GM18870 (cell line): ENCODE measurements at regions not wholly inside any gene's neighbourhood (a gene's known extent, or its start where the extent isn't known, plus 50 kb on each side); places are given as distances from the start of the nearest gene placed in this dataset.

ENCODE experiments used
- ATAC-seq: cut with Tn5 transposase; IDR thresholded peaks from one replicate; pipeline ENCODE4 v1.9.1; 2021; ENCODE audit warnings: moderate library complexity; ENCODE audit not compliant: unreplicated experiment

- ATAC-seq = no peak
Observed at GRCh38 chr3:105199217-105199616, 167.5 kb upstream of the ALCAM start.

GRCh38 chr3:105210141-105210540 lies 156.6 kb upstream of the ALCAM start:
- ATAC-seq = no peak

- ATAC-seq = no peak
Observed at GRCh38 chr3:105214590-105214989, 152.1 kb upstream of the ALCAM start.

GRCh38 chr3:105222568-105223093 lies 144.1 kb upstream of the ALCAM start:
- ATAC-seq = no peak

GRCh38 chr3:105223815-105224214 lies 142.9 kb upstream of the ALCAM start:
- no peak for ATAC-seq

DNA sequence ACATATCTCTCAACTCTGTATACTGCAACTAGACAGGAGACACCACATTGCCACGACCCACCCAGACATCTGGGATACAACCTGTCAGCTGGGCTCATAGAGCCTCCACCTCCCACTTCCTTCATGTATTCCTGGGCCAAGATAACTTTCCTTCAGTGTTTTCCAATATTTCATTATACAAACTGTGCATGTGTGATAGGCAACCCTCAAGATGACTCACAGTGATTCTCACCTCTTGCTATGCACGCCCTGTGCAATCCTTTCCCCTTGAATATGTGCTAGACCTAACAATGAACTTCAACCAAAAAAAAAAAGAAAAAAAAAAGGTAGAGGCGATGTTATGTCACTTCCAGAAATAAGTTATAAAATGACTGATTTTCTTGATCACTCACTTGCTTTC lies 138.0 kb upstream of the ALCAM start:
- no peak for ATAC-seq

DNA sequence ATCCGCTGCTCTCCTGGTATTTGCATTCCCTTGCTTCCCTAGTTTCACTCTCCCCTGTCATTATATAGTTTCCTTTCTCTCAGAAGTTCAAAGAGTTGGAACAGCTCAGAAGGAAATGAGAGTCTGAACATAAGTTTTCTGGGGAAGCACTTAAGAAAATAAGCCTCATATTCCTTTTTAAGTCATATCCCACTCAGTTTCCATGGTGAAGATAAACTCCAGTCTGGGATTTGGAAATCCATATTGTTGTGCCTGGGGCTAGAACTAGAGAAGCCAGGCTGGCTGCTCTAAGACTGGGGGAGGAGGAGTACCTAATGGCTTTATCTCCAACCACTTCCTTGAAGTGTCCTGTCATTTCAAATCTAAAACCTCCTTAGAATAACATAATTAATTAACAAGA lies 134.2 kb upstream of the ALCAM start:
- ATAC-seq = no peak

- no peak for ATAC-seq
Observed at GRCh38 chr3:105233010-105233409, 133.7 kb upstream of the ALCAM start.

GRCh38 chr3:105235221-105235620 lies 131.5 kb upstream of the ALCAM start:
- no peak for ATAC-seq

DNA sequence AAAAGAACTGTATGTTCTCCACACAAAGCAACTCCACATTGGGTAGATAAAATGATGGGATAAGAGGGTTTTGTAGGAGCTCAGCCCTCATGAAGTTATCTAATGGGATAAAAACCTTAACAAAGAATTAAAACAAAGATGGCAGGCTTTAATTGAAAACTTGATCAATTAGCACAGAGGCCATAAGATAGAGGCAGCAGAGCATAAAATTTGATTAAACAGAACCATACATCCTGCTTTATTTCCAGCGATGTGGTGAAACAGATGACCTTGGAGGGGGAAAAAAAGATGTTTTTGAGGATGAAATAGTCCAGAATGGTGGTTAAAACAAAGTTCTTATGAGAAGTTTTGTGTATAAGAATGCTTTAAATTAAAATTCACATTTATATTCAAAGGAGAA lies 130.9 kb upstream of the ALCAM start:
- ATAC-seq = no peak

- no peak for ATAC-seq
Observed at GRCh38 chr3:105238367-105238766, 128.3 kb upstream of the ALCAM start.

DNA sequence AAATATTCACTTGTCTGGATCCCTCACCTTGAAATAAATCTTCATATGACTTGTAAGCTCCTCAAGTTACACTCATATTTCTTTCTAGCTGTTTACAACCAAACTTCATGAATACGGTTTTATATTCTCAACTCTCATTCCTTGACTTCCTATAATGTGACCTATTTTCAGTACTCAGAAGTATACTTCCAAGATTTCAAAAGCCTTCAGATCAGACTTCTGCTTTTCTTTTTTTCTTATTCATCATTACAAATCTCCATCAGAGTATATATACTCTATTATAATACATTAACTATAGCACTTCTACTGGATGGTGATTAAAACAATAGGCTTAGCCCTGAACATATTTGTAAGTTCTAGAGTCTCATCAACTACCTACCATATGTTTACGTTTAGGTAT lies 123.6 kb upstream of the ALCAM start:
- ATAC-seq = no peak

DNA sequence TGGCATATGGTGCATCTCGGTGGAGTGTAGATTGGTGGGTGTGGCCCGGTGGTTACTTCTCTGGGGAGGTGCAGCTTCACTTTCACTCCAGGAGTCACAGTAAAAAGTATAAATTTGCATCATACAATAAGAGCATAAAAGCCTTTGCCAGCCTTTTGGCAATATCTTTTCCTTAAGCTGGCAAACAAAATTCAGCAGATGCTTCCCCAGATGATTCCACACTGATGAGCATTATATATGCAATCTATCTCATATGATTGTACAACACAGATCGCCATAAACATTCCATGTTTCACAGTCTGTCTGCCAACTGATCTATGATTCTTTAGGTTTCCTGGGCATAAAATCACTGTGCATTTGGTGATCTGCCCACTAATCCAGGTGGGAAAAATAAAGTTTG lies 120.2 kb upstream of the ALCAM start:
- no peak for ATAC-seq

- ATAC-seq = no peak
Observed at GRCh38 chr3:105253225-105253624, 113.5 kb upstream of the ALCAM start.

GRCh38 chr3:105254154-105254553 lies 112.6 kb upstream of the ALCAM start:
- no peak for ATAC-seq

GRCh38 chr3:105255350-105255749 lies 111.4 kb upstream of the ALCAM start:
- ATAC-seq = no peak

- ATAC-seq = no peak
Observed at GRCh38 chr3:105259496-105259895, 107.2 kb upstream of the ALCAM start.

DNA sequence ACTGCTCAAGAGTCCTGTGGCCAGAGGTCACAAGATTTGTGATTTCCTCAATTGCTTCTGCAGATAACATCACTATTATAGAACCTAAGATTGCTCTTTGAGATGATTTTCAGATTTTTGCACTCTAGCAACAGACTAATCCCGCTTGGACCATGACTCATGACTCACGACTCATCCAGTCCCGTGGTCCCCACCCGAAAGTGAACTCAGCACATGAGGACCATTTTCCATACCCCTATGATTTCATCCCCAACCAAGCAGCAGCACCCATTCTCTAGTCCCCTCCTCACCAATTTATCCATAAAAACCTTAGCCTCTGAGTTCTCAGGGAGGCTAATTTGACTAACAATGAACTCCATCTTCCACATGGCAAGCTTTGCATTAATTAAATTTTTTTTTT lies 106.3 kb upstream of the ALCAM start:
- no peak for ATAC-seq

GRCh38 chr3:105274536-105274935 lies 92.2 kb upstream of the ALCAM start:
- no peak for ATAC-seq

GRCh38 chr3:105274958-105275357 lies 91.8 kb upstream of the ALCAM start:
- no peak for ATAC-seq

GRCh38 chr3:105277656-105278055 lies 89.1 kb upstream of the ALCAM start:
- ATAC-seq = no peak

DNA sequence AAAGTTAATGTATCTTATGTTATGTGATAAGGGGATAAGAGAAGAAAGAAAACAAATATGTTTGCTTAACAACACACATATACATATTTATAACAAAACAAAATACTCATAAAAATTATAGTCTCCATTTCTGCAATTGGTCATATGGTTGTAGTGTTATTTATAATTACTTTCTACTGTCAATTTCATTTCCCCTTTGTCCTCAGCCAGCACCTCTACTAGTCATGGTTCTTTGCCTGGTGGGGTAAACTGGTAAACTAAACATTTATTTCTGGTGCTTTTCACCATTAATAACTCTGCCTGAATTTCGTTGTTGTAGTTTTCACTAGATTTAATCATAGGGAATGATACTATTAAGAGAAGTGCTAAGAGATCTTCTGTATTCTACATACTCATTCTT lies 88.0 kb upstream of the ALCAM start:
- no peak for ATAC-seq

- ATAC-seq = no peak
Observed at GRCh38 chr3:105281989-105282388, 84.7 kb upstream of the ALCAM start.

GRCh38 chr3:105284876-105285275 lies 81.8 kb upstream of the ALCAM start:
- ATAC-seq = no peak
